ENCODE measurements at regions not wholly inside any gene's neighbourhood (a gene's known extent, or its start where the extent isn't known, plus 50 kb on each side); places are given as distances from the start of the nearest gene placed in this dataset.
A peak's percentile ranks its signal among the peaks of the same experiment; 100 is the strongest.

- no peak for ATAC-seq (ENCODE audit: low read depth)
- Histone ChIP-seq H2BK15ac (ENCODE audit: low read depth, low read length) (no peak overlapping the region), H4K8ac (ENCODE audit: low read depth in 2 of 2, low read length in 2 of 2) (no peak overlapping the region), H3K4me1 (ENCODE audit: control insufficient read depth, insufficient read depth, low read length) (no peaks in the 10 kb centered on the region), H3K14ac (replicated peaks; ENCODE audit: low read depth, low read length) (no peak overlapping the region), H3K36me3 (ENCODE audit: control insufficient read depth, insufficient read depth, low read length) (no peaks in the 10 kb centered on the region), H2BK5ac (ENCODE audit: low read depth, low read length, poor library complexity, severe bottlenecking) (no peak overlapping the region), H3K9ac (ENCODE audit: low read depth, low read length) (no peak overlapping the region), H3K27me3 (ENCODE audit: control insufficient read depth, insufficient read depth, low read length) (no peaks in the 10 kb centered on the region), H4K5ac (ENCODE audit: low read depth, low read length) (no peak overlapping the region), H3K18ac (ENCODE audit: low read depth, low read length) (no peak overlapping the region), H2BK120ac (ENCODE audit: low read depth, low read length) (no peak overlapping the region), H3K9me3 (ENCODE audit: control insufficient read depth, insufficient read depth, low read length) (no peaks in the 10 kb centered on the region), H2AK9ac (replicated peaks; ENCODE audit: low read depth, low read length, poor library complexity) (no peak overlapping the region), H4K91ac (ENCODE audit: insufficient read depth, low read depth, low read length) (no peak overlapping the region), H2BK20ac (ENCODE audit: low read depth, low read length) (no peak overlapping the region), H3K4me2 (ENCODE audit: low read depth, low read length) (no peak overlapping the region), H3K56ac (ENCODE audit: extremely low read depth, insufficient read depth, low read length) (no peak overlapping the region), H3K9me1 (ENCODE audit: insufficient read depth, low read length) (no peaks in the 10 kb centered on the region), H3K4me3 (ENCODE audit: insufficient read depth, low read depth, low read length) (no peak overlapping the region), H2AK5ac (ENCODE audit: low read depth, low read length) (no peak overlapping the region), H3K4ac (ENCODE audit: low read depth, low read length) (no peak overlapping the region), H3K27ac (ENCODE audit: insufficient read depth, low read length) (no peak overlapping the region), H2AFZ (replicated peaks; ENCODE audit: low read length, poor library complexity) (no peak overlapping the region), H3K23ac (ENCODE audit: low read depth, low read length) (no peak overlapping the region), H4K20me1 (ENCODE audit: insufficient read depth, low read length) (no peaks in the 10 kb centered on the region), H3K79me1 (ENCODE audit: low read depth in 1 of 2, low read length in 2 of 2) (no peaks in the 10 kb centered on the region)
- dilution Hi-C loops (cut with HindIII; ENCODE audit: low sequenced_read_pairs, unreplicated experiment): no loop called here
- DNase-seq: no peak
- WGBS, 2 experiments (ENCODE audit: extremely low coverage in 2 of 2, insufficient read length in 1 of 2): no CpG with 5 or more reads among the region's 5 CpGs
- TF ChIP-seq FOS (IDR thresholded peaks at IDR 0.05; ENCODE audit: low read depth, low read length): no peak
- no peak for TF ChIP-seq MAFK (IDR thresholded peaks at IDR 0.05; ENCODE audit: low read depth, low read length)
- no peak for TF ChIP-seq MXI1 (IDR thresholded peaks at IDR 0.05; ENCODE audit: borderline replicate concordance, low read depth, low read length)
- TF ChIP-seq MAZ (IDR thresholded peaks at IDR 0.05; ENCODE audit: borderline replicate concordance, low read depth, low read length): no peak
- TF ChIP-seq, protein P1, sequence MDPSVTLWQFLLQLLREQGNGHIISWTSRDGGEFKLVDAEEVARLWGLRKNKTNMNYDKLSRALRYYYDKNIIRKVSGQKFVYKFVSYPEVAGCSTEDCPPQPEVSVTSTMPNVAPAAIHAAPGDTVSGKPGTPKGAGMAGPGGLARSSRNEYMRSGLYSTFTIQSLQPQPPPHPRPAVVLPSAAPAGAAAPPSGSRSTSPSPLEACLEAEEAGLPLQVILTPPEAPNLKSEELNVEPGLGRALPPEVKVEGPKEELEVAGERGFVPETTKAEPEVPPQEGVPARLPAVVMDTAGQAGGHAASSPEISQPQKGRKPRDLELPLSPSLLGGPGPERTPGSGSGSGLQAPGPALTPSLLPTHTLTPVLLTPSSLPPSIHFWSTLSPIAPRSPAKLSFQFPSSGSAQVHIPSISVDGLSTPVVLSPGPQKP (IDR thresholded peaks at IDR 0.05; ENCODE audit: borderline replicate concordance, low read depth, low read length): no peak
- TF ChIP-seq, protein P2, sequence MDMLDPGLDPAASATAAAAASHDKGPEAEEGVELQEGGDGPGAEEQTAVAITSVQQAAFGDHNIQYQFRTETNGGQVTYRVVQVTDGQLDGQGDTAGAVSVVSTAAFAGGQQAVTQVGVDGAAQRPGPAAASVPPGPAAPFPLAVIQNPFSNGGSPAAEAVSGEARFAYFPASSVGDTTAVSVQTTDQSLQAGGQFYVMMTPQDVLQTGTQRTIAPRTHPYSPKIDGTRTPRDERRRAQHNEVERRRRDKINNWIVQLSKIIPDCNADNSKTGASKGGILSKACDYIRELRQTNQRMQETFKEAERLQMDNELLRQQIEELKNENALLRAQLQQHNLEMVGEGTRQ (IDR thresholded peaks at IDR 0.05; ENCODE audit: low read depth, low read length): no peak
- TF ChIP-seq RFX5 (IDR thresholded peaks at IDR 0.05; ENCODE audit: low read depth, low read length): no peak
- peak; percentile 98 for TF ChIP-seq CEBPB (IDR thresholded peaks at IDR 0.05; ENCODE audit: low read depth, low read length)
- in situ Hi-C loops (cut with MboI; ENCODE audit: low sequenced_read_pairs): no loop called here
- ChIA-PET POLR2A (ENCODE audit: unreplicated experiment) (no interaction called here), CTCF (no interaction called here)
- intact Hi-C loops (cut with micrococcal nuclease): no loop called here
- no TSS peak for BruUV-seq (replicated peaks)
Measured at GRCh38 chr5:52073993-52074689, 690.9 kb downstream of the ISL1 start.

All from IMR-90 (cell line).